Breast epithelium (tissue), 4 donors: ENCODE measurements at regions not wholly inside any gene's neighbourhood (a gene's known extent, or its start where the extent isn't known, plus 50 kb on each side); places are given as distances from the start of the nearest gene placed in this dataset.

ENCODE experiments used
- DNase-seq, 2 donors: peaks; one replicate each; pipeline ENCODE4 v3.0.0-alpha.2; 2019; ENCODE audit warnings: low spot score in 2 of 2
- H3K27ac ChIP-seq, 2 donors: fragments of 200-600 bp; sonication (generic) in 1 of 2; one replicate each; pipeline ENCODE4 v1.5.1; 2016 to 2019; ENCODE audit warnings: mild to moderate bottlenecking in 1 of 2
- H3K27me3 ChIP-seq, 2 donors: fragments of 200-600 bp; sonication (generic) in 1 of 2; one replicate each; pipeline versions ENCODE4 v1.5.1 to v1.6.0; 2017 to 2019; ENCODE audit warnings: control low read depth in 1 of 2, mild to moderate bottlenecking in 1 of 2
- H3K36me3 ChIP-seq: fragments of 200-600 bp; one replicate; pipeline ENCODE4 v1.5.1; 2019
- H3K4me1 ChIP-seq, 2 donors: fragments of 200-600 bp; sonication (generic); one replicate each; pipeline ENCODE4 v1.5.1; 2016 to 2019; ENCODE audit warnings: control low read depth in 1 of 2
- H3K4me3 ChIP-seq, 3 donors: fragments of 200-600 bp; sonication (generic); 1 replicate in 2 of 3; 2 replicates in 1 of 3; pipeline ENCODE4 v1.5.1; 2016 to 2019; ENCODE audit warnings: mild to moderate bottlenecking in 3 of 3, moderate library complexity in 2 of 3
- H3K9me3 ChIP-seq, 2 donors: fragments of 200-600 bp; sonication (generic) in 1 of 2; one replicate each; pipeline ENCODE4 v1.5.1; 2016 to 2019; ENCODE audit warnings: control low read depth in 1 of 2
- CTCF ChIP-seq, 3 donors: fragments of 450-650 bp; IDR thresholded peaks; one replicate each; pipeline ENCODE4 v1.5.1; 2016 to 2017; ENCODE audit warnings: antibody characterized with exemption in 3 of 3, mild to moderate bottlenecking in 3 of 3, moderate library complexity in 3 of 3
- POLR2A ChIP-seq: fragments of 450-650 bp; IDR thresholded peaks from one replicate; pipeline ENCODE4 v1.6.1; 2016; ENCODE audit warnings: antibody characterized with exemption, mild to moderate bottlenecking, moderate library complexity
- POLR2AphosphoS5 ChIP-seq, 3 donors: sonication (generic); formaldehyde crosslinking; IDR thresholded peaks; one replicate each; pipeline ENCODE4 v1.6.1; 2017; ENCODE audit warnings: antibody characterized with exemption in 3 of 3
- intact Hi-C: fragments of 100-400 bp; cut with DNase I; formaldehyde crosslinking; loops from one replicate; pipeline ENCODE4 v1.15.1; 2023; ENCODE audit warnings: low total_unique reads

- TF ChIP-seq POLR2A: no peak
- no peak for TF ChIP-seq POLR2AphosphoS5 (IDR thresholded peaks at IDR 0.05)
- TF ChIP-seq CTCF (IDR thresholded peaks at IDR 0.05): no peak
- intact Hi-C loops: loop anchor here (2.0 kb wide), 1 partner anchor 73 kb away; no protein-coding TSS in a partner anchor
- peaks cover 5 to 16% of the 10 kb centered on the region in 2 donors for H3K9me3 ChIP-seq
- H3K4me1 ChIP-seq: no peaks in the 10 kb centered on the region
- no peak overlapping the region for H3K4me3 ChIP-seq
- H3K27ac ChIP-seq: no peak overlapping the region
- H3K36me3 ChIP-seq: no peaks in the 10 kb centered on the region
- no peak for DNase-seq
- no peaks in the 10 kb centered on the region for H3K27me3 ChIP-seq
Measured at GRCh38 chr16:88292007-88292970, 90.5 kb upstream of the ZNF469 start.

GRCh38 chr16:88293097-88293496 lies 89.7 kb upstream of the ZNF469 start:
- peaks cover 0 to 8% of the 10 kb centered on the region in 2 donors for H3K9me3 ChIP-seq

GRCh38 chr16:88295671-88296436 lies 86.9 kb upstream of the ZNF469 start:
- Histone ChIP-seq H3K27ac (no peak overlapping the region), H3K4me1 (no peaks in the 10 kb centered on the region), H3K36me3 (no peaks in the 10 kb centered on the region), H3K9me3 (no peaks in the 10 kb centered on the region), H3K27me3 (no peaks in the 10 kb centered on the region), H3K4me3 (no peak overlapping the region)
- intact Hi-C loops: no loop called here
- TF ChIP-seq POLR2AphosphoS5 (IDR thresholded peaks at IDR 0.05) (no peak), CTCF (IDR thresholded peaks at IDR 0.05) (no peak), POLR2A (no peak)
- DNase-seq: no peak

More at GRCh38 chr16:88293097-88293496, 89.7 kb upstream of the ZNF469 start:
- Histone ChIP-seq H3K27me3 (no peaks in the 10 kb centered on the region), H3K27ac (no peak overlapping the region), H3K4me3 (no peak overlapping the region), H3K4me1 (no peaks in the 10 kb centered on the region), H3K36me3 (no peaks in the 10 kb centered on the region)
- intact Hi-C loops: loop anchor here (2.0 kb wide), 1 partner anchor 72 kb away; no protein-coding TSS in a partner anchor
- TF ChIP-seq POLR2A (no peak), CTCF (IDR thresholded peaks at IDR 0.05) (no peak), POLR2AphosphoS5 (IDR thresholded peaks at IDR 0.05) (no peak)
- DNase-seq: no peak

GRCh38 chr16:88296437-88297177 lies 86.2 kb upstream of the ZNF469 start:
- H3K4me3 ChIP-seq: no peak overlapping the region
- TF ChIP-seq POLR2A: no peak
- no peak for TF ChIP-seq CTCF (IDR thresholded peaks at IDR 0.05)
- TF ChIP-seq POLR2AphosphoS5 (IDR thresholded peaks at IDR 0.05): no peak
- H3K27ac ChIP-seq: no peak overlapping the region
- H3K9me3 ChIP-seq: no peaks in the 10 kb centered on the region
- H3K27me3 ChIP-seq: no peaks in the 10 kb centered on the region
- intact Hi-C loops: no loop called here
- no peak for DNase-seq
- no peaks in the 10 kb centered on the region for H3K36me3 ChIP-seq
- H3K4me1 ChIP-seq: no peaks in the 10 kb centered on the region
